A673 (cell line): ENCODE measurements at regions not wholly inside any gene's neighbourhood (a gene's known extent, or its start where the extent isn't known, plus 50 kb on each side); places are given as distances from the start of the nearest gene placed in this dataset.

Experiments
- EZH2 ChIP-seq: fragments of 200-600 bp; sonication (generic); IDR thresholded peaks from 2 replicates; pipeline ENCODE4 v1.6.1; 2017; ENCODE audit warnings: borderline replicate concordance, low read depth, mild to moderate bottlenecking, mixed read lengths, antibody characterized with exemption, low read length; ENCODE audit not compliant: poor library complexity, severe bottlenecking
- TF ChIP-seq, protein P1 (sequence below): fragments of 300-800, 200-600 bp; sonication (generic); conservative IDR thresholded peaks from 2 replicates; pipeline ENCODE4 v1.5.1; 2017; ENCODE audit warnings: low read depth, mild to moderate bottlenecking, antibody characterized with exemption, low read length, moderate library complexity, mixed read lengths

DNA sequence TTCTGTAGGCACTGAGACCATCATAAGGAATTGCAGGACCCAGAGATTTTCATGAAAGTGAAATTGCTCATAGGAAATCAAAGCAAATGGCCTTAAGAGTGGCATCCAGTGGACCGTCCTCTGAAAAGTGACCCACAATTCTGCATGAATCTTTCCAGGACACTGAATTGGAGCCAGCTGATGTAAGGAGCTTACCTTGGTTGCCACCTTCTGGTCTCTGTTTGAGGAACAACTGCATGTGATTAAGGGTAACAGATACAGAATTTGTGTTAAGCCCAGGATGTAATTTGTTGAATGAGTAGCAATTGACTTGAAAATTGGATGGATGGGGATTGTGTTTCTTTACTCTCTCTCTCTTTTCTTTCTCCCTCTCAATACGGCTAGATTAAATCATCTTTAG lies 49.9 kb upstream of the GAS1 start:
- TF ChIP-seq, protein P1, sequence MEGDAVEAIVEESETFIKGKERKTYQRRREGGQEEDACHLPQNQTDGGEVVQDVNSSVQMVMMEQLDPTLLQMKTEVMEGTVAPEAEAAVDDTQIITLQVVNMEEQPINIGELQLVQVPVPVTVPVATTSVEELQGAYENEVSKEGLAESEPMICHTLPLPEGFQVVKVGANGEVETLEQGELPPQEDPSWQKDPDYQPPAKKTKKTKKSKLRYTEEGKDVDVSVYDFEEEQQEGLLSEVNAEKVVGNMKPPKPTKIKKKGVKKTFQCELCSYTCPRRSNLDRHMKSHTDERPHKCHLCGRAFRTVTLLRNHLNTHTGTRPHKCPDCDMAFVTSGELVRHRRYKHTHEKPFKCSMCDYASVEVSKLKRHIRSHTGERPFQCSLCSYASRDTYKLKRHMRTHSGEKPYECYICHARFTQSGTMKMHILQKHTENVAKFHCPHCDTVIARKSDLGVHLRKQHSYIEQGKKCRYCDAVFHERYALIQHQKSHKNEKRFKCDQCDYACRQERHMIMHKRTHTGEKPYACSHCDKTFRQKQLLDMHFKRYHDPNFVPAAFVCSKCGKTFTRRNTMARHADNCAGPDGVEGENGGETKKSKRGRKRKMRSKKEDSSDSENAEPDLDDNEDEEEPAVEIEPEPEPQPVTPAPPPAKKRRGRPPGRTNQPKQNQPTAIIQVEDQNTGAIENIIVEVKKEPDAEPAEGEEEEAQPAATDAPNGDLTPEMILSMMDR, result no peak
- TF ChIP-seq EZH2, result no peak
